GM19455 (cell line): ENCODE measurements at regions not wholly inside any gene's neighbourhood (a gene's known extent, or its start where the extent isn't known, plus 50 kb on each side); places are given as distances from the start of the nearest gene placed in this dataset.
"Not testable (repeated sequence)": the region's sequence is repeated elsewhere in the genome, so short reads cannot be mapped to it uniquely, and the experiment has no call there.

Experiments
- ATAC-seq: cut with Tn5 transposase; IDR thresholded peaks from one replicate; pipeline ENCODE4 v1.9.1; 2021; ENCODE audit not compliant: unreplicated experiment

DNA sequence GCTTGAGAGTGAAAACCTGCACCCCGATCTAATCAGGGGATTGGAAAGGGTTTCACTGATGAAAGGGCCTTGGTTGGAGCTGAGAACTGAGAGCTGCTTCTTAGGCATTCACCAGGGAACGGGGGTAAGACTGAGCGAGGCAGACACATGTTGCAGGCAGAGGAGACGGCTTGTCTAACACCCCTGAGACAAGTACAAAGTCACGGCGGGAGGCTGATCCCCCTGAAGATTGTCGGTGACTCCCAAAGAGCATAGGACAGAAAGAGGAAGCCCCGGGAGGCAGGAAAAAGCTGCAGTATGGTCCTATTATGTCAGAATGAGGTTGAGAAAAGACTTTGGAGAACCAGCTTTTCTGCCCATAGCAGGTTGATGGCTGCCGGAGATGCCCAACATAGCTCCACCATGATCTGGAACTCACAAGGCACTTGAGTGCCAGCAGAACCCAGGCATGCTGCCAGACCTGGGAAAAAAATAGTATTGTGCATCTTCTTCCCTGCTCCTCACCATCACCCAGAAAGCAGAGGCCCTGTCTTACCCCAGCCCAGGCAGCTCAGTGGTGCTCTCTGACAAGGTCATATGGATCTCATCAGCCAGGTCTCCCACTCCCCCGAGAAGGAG is 463.9 kb upstream of the PROX1 start:
- ATAC-seq: no peak

DNA sequence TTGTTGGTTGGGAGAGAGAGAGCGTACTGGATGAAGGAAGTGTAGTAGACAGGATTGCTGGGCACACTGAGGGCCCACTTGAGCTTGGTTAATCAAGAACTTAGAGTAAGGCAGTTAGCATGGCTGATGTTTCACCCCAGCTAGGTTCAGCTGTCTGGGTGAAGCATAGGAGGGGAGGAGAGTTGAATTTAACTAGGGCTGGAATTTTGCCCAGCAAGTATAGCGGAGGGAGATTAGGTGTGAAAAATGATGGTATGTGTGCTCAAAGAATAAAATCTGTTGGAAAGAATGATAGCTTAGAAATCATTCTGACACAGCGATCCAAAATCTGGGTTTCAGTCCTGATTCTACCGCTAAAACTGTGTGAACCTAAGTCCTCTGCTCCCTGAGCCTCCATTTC is 461.5 kb upstream of the PROX1 start:
- ATAC-seq: no peak

DNA sequence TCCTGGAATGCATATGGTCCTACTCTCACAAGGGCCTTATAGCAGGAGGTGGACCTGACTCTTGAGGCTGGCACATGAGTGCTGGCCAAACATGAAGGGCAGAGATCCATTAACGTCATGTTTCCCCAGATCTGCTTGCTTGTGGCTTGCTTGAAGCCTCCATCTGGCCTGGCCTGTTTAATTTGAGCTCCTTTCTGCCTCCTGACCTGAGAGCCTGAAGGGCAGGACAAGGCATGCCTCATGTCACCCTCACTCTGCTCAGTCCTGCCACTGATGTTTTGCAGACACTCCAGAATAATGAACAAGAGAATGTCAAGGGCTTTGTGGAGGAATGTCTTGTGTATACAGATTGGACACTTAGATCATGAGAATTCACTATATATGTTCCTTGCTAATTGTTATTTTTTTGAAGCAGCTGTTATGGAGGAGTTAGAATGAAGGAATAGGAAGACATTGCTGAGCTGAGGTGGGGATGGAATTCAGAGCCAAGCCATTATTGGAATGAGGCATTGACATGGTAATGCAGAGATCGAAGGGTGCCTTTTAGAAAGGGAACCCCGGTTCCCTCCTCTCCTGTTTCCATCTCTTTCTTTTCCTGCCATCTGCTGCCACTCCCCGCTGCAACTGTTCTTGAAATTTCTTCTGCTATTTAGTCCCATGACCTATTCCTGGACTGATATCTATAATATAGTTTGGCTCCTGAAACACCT is 457.0 kb upstream of the PROX1 start:
- ATAC-seq: no peak

DNA sequence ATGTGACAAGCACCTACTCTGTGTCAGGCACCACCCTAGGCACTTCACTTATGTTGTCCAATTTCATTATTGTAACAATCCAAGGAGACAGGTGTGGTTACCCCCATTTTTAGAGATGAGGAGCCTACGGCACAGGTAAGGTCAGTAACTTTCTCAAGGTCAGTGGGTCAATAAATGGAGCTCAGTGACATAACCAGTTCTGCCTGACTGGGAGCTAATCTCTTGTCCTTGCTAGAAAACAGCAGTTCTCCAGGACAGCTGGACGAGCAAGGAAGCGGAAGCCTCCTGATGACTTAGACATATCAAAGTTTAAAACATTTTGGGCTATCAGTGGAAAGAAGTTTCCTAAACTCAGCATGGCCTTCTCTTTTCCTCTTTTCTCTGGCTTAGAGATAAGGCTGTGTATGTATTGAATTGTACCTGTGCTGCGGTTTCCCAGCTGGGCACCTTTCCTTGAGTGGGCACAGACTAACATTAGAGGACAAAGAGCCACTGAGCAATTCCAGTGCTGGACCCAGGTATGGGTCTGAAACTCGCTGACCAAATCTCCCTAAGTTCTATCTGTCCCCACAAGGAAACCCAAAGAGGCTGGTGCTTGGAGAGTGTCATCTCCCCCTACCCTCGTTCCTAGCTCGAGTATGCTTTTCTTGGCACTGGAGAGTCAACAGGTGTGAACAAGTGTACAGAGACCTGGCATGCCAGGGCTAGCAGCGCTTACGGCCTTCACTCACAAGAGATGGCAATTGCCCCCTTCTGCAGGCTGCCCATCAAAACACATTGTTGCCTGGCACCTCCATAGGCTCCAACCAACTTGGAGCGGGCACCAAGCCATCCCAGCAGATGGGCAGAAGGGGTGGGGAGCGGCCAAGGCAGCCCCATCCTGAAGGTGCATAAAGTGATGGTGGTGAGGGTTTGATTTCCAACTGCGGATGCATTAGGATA is 456.1 kb upstream of the PROX1 start:
- ATAC-seq: no peak

DNA sequence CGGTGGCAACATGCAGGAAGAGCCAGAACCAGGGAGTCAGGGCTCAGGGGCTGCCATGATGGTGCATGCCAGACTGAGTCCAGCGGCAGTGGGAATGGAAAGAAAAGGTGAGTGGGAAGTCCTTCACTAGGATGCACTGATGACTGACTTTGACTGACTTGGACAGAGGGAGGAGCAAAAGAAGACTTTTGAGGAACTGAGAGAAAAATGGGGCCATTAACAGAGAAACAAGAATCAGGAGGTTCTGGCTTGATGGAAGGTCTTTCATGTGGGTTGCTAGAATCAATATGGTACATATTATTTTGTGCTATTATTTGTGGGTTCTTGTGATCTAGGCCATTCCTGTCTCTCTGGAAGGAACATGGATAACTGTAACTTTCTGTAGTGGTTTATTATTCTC is 454.6 kb upstream of the PROX1 start:
- ATAC-seq: no peak

DNA sequence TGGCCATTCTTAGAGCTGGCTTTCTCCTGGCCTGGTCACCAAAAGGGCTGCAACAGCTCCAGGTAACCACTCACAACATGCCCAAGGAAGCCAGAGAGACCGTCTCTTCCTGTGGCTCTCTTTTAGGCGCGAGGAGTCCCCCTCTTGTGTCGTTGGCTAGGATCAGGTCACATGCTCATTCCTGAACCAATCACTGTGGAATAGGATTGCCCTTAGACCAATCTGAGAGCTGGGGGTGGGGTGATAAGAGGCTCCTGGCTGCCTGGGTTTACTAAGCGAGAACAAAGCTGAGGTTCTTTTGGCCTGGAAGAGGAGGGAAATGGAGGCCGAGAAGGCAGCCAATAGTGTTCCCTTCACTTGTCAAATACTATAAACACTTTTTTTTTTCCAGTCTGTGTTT is 452.1 kb upstream of the PROX1 start:
- ATAC-seq: no peak

DNA sequence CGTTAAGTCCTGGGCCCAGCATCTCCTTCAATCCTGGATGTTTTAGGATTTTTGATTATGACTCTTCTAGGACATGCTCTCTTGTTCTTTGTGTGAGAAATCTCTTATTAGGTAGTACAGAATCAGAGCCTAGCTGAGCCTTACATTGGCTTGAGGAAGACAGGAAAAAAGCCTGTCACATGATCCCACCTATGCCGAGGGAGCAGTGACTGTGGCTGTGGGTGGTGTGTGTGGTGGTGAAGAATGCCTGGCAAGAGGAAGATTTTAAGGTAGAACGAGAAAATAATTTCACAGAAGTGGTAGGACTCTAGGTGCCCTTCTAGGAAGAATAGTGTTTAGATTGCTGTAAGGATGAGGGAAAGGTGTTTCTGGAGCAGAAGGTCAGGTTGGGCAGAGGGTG is 449.5 kb upstream of the PROX1 start:
- ATAC-seq: no peak

DNA sequence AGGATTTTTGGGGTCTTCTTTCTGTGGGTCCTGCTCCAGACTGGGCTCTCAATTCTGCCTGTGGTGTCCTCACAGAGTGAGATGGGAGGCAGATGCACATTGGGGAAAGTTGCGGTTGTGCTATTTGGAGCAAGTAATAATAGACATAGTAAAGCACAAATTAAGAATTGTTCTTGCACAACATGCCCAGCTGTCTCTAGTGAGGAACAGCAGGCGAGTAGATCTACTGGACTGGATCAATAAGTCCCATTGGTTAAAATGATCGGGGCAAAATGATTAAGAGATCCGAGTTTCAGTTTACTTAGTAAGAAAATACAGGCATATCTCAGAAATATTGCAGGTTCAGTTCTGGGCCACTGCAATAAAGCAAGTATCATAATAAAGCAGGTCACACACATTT is 448.3 kb upstream of the PROX1 start:
- no peak for ATAC-seq

DNA sequence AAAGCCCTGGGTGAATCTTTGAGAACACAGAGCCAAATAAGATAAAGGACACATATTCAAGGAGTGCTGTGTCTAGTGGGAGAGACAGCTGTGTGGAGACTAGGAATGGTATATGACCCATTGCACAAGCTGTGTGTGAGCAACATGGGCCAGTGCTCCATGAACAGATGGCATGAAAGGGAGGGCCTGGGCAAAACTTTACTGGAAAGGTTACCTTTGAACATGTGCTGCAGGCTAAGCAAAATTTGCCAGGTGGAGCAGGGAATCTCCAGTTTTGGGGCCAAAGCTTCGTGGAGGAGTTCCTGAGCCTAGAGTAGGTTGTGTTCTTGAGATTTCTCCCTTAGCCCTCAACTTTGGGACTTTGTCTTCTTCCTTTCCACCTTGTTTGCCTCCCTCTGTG is 446.1 kb upstream of the PROX1 start:
- ATAC-seq: no peak

DNA sequence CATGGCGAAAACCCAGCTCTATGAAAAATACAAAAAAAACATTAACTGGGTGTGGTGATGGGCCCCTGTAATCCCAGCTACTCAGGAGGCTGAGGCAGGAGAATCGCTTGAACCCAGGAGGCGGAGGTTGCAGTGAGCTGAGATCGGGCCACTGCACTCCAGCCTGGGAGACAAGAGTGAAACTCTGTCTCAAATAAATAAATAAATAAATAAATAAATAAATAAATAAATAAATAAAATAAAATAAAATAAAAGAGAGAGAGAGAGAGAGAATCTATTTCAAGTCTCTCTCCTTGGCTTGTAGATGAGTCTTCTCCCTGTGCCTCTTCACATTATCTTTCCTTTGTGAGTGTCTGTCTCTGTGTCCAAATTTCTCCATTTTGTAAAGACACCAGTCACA is 442.6 kb upstream of the PROX1 start:
- ATAC-seq: not testable (repeated sequence)

DNA sequence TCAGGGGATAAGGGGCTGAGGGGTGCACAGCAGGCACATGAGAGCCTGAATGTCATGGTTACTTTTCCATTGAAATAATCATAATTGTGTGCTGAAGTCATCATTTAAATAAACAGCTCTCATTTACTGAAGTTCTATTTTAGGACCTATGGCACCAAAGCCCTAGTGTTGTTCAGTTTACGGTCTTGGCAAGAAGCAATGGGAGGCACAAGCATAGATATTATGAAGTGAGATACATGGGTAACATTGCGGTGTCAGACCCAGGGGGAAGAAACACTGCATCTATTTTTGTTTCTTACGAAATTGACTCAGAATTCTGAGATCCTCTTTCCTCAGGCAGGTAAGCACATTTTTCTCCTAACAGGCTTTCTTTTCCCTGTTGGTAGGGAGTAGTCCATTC is 437.8 kb upstream of the PROX1 start:
- ATAC-seq: no peak

DNA sequence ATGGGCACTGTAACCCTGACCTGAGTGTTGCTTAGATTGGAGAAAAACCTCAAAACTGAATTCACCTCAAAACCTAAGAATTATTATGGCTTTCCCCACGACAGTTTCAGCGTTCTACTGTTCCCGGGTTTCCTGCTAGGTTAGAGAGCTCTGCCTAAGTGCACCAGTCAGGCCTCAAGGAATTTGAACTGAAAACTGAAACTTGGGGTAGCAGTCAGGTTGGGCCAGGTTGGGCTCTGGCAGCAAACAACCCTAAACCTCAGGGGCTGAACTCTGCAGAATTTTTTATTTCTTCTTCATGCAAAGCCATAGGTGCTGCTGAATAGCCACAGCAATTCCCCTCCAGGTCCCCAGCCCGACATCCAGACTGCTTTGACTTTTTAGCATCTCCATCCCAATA is 437.0 kb upstream of the PROX1 start:
- ATAC-seq: no peak

DNA sequence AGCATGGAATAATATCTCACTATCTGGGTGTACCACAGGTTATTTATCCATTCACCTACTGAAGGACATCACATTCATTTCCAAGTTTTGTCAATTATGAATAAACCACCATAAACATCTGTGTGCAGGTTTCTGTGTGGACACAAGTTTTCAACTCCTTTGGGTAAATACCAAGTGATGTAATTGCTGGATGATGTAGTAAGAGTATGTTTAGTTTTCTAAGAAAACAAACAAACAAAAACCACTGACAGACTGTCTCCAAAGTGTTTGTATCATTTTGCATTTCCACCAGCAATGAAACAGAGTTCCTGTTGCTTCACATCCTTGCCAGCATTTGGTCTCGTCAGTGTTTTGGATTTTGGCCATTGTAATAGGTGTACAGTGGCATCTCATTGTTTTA is 435.7 kb upstream of the PROX1 start:
- ATAC-seq: no peak

DNA sequence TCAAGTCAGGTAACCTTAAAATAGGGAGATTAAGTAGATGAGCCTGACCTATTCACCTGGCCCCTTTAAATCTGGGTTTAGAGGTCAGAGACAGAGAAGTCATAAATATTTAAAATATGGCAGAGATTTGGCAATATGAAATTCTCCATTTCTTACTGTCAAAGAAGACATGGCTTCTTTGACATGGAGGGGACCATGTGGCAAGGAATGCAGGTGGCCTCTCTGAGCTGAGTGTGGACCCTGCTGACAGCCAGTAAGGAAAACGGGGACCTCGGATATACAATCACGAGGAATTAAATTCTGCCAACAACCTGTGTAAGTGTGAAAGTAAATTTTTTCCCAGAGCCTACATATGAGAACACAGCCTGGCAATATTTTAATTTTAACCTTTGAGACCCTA is 427.5 kb upstream of the PROX1 start:
- no peak for ATAC-seq

DNA sequence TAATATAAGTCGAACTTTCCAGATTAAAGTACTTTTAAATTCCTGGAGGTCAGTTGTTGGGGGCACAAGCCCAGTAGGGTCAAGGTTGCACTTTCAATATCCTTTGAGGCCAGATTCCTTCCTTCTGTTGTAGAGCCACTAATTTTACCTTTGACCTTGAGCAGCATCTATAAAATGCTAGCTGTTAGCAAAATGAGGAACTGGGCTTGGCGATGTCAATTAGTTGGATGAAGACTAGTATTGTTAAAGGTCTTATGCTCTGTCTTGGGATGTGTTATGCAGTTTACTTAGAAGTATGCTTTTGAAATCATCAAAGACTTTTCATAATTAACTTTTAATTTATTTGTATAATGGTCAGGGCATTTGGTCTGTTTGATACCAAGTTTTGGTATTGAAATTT is 425.9 kb upstream of the PROX1 start:
- ATAC-seq: no peak

DNA sequence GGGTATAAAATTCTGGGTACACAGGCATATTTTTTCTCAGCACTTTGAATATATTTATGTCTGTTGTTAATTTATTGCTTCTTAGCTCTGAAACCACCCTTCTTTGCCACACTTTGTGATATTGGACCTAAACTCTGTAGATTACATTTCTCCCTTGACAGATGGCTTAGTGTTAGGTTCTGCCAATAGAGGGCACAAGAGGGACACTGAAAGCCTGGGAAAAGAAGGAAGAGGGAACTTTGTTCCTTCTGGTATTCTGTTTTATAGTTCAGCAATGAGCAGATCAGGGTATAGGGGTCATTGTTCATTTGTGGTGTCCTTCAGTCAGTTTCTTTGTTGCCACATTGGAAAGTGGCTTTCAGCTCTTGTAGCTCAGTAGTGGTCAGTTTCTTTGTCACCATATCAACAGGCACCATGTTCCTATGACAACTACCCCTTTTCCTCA is 423.5 kb upstream of the PROX1 start:
- no peak for ATAC-seq

DNA sequence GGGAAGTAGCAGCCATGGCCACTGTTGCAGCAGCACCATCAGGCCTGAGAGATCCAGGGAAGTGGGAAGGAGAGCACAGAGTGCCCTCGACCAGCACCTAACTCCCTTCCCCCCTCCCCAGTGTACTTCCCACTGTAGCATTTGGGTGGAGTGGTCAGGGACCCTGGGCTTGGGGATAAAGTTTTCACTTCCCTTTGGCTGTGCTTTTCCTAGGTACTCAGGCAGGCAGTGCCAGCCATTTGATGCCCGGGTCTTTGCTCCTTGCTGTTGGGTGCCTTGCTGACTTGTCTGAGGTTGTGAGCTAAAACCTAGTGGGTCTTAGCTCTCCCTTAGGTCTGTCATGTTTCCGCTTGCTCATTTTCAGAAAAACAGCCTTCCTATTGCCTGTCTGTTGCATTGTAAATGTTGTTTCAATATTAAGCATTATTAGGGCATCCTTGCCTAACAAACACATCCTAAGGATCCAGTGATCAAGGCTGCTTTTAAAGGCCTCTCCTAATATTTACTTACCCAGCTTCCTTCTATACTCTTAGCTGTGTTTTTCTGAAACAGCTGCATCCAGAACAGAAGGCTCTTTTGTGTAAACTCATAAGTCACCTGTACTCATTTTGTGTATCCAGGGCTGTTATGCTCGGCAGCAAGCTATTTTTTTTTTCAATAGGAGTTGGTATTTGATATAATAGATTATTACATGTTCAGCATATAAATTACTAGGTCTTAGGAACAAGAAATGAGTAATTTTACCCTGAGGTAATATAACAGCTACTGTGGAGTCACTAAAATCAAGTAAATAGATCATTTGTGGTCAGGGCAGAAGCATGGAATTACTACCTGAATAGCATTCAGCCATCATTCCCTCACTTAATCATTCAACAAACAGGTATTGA is 418.6 kb upstream of the PROX1 start:
- no peak for ATAC-seq

DNA sequence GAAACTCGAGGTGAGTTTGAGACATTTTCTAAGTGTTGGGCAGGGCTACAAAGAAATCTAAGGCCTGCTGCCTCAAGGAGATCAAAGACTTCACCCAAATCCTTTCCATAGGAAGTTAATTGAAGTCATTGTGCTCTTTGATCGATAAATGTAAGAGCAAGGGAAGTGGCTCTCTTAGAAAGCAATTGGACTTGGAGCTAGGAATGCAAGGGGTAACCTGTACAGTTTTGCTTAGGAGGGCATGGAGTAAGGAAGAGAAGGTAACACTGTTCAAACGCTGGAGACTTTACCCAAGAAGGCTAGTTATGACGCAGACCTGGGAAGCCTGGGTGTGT is 418.0 kb upstream of the PROX1 start:
- no peak for ATAC-seq

DNA sequence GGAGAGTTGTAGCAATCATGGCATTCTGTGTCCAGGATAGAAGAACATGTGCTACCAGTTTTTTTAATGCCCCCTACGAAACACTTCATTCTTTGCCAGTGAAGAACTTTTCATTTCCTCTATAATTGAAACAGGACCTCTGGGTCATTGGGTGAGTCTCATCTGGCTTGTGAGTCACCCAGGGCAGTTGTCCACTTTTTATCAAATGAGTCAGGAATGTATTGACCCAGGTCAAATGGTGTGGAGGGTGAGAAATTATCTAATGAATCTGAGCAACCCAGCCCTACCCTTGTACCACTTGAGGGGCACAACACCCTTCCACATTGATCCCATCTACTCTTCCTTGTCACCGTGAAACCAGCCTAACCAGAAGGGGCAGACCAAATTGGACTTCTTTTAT is 417.3 kb upstream of the PROX1 start:
- ATAC-seq: no peak

DNA sequence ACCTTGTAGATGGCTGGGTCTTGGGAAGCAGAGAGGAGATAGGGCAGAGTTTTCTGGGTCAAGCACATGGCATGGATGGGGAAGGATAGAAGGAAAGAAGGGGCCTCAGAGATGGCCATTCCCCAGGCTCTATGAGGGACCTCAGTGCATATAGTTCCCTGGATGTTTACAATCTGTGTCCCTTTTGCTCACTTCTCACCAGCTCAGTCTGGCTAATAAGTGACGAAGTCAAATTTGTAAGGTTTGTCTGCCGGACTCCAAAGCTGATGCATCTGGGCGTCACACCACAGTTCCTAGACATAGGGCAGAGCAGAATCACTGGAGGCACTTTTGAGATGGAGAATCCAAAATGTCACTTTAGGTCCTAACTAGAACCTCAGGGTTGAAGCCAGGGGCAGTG is 416.4 kb upstream of the PROX1 start:
- no peak for ATAC-seq

DNA sequence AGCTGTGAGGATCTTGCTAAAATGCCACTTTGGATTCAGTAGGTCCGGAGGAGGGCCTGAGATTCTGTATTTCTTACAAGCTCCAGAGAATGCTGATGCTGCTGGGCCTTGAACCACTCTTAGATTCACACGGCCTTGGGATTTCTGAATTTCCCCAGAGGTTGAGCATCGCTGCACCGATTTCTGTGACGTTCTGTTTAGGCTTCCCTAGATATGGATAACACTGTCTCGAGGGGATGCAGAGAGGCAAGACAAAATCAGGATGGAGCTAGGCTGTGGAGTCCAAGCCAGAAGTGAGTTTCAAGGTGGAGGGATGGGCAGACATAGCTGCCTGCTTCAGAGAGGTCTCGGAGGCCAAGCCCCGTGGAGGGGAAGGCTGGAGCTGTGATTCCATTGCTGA is 415.9 kb upstream of the PROX1 start:
- no peak for ATAC-seq
